ENCODE measurements at regions not wholly inside any gene's neighbourhood (a gene's known extent, or its start where the extent isn't known, plus 50 kb on each side); places are given as distances from the start of the nearest gene placed in this dataset.

DNA sequence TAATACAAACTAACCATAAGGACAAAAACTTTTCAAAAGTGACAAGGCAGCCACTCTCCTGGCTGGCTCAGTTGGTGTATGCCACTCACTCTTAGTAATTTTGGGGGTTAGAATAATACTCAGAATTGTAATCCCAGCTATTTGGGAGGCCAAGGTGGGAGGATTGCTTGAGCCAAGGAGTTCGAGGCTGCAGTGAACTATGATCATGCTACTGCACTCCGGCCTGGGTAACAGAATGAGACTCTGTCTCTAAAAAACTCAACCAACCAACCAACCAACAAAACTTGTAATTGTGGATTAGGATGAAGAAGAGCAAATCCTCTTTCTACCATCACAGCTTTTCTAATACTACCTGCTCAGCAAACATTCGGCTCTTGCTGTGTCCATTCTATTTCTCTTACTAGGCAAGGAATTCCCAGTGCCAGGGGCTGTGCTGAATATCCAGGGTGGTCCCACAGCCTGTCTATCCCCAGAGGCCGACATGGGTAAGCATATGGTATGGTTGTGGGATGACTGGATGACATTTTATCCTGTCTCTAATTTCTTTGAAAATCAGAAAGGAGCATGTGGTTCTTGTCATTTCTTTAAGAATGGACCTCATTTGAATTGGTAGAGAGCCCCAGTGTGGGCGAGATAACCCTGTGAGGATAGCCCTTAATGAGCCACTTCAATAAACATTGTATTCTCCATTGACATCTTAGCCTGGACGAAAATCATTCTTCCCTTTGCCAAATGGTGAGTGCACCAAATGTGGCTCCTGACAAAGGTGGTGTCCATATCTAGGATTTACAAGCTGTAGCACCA, 220.1 kb downstream of the MYCN start:
- H3K4me3 ChIP-seq (ENCODE audit: low read depth, low read length) = no peak overlapping the region
- TF ChIP-seq, protein P1, sequence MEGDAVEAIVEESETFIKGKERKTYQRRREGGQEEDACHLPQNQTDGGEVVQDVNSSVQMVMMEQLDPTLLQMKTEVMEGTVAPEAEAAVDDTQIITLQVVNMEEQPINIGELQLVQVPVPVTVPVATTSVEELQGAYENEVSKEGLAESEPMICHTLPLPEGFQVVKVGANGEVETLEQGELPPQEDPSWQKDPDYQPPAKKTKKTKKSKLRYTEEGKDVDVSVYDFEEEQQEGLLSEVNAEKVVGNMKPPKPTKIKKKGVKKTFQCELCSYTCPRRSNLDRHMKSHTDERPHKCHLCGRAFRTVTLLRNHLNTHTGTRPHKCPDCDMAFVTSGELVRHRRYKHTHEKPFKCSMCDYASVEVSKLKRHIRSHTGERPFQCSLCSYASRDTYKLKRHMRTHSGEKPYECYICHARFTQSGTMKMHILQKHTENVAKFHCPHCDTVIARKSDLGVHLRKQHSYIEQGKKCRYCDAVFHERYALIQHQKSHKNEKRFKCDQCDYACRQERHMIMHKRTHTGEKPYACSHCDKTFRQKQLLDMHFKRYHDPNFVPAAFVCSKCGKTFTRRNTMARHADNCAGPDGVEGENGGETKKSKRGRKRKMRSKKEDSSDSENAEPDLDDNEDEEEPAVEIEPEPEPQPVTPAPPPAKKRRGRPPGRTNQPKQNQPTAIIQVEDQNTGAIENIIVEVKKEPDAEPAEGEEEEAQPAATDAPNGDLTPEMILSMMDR (IDR thresholded peaks at IDR 0.05; ENCODE audit: low read depth, low read length) = no peak

DNA sequence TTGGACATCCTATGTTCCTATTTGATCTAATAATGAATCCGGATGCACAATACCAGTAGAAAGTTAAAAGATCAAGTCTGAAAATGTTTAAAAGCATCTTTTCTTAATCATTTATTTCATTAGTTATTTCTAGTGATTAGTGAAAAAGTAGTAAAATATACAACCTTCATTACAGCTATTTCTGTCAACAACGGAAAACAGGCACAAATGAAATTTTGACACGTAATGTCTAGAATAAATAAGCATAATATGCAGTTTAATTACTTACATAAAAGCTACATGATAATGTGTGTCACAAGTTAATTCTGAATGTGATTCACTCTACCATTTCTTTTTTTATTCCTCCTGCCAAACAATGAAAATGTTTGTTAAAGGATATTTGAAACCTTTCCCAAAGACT, 216.1 kb downstream of the MYCN start:
- TF ChIP-seq, protein P1 (IDR thresholded peaks at IDR 0.05; ENCODE audit: low read depth, low read length) = no peak
- H3K4me3 ChIP-seq (ENCODE audit: low read depth, low read length) = no peak overlapping the region

DNA sequence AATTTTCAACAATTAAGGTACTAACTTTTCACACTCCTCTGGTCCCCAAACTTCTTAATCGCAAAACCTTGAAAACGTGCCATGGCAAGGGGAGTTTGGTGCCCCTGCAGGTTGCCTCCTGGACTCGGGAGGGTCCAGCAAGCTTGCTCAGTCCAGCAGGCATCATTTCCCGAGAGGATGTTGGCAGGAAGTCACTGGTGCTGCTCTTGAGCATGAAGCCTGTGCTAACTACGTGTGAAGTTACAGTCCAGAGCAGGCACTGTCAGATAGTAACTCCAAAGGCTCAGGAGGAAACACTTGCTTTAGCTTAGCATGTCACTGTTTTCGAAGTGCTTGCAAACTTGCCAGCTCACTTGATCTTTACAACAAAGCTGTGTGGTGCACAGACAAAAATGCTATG, 215.4 kb downstream of the MYCN start:
- H3K4me3 ChIP-seq (ENCODE audit: low read depth, low read length) = no peak overlapping the region
- TF ChIP-seq, protein P1 (IDR thresholded peaks at IDR 0.05; ENCODE audit: low read depth, low read length) = no peak

DNA sequence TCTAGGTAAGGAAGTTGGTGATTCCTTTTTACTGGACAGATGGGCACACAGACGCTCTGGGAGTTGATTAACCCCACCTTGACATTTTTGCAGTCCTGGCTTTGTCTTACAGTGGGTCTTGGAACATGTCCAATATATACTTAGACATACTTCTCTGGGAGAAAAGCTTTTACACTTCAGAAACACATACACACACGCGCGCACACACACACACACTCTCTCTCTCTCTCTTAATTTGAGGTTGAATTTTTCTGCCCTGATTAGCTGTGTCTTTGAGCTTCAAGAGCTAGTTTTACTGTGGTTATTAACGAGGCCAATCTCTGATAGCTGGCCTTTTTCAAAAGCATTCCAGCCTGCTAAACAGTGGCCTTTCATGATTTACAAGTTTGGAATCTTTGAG, 215.0 kb downstream of the MYCN start:
- H3K4me3 ChIP-seq (ENCODE audit: low read depth, low read length) = no peak overlapping the region
- TF ChIP-seq, protein P1 (IDR thresholded peaks at IDR 0.05; ENCODE audit: low read depth, low read length) = no peak

DNA sequence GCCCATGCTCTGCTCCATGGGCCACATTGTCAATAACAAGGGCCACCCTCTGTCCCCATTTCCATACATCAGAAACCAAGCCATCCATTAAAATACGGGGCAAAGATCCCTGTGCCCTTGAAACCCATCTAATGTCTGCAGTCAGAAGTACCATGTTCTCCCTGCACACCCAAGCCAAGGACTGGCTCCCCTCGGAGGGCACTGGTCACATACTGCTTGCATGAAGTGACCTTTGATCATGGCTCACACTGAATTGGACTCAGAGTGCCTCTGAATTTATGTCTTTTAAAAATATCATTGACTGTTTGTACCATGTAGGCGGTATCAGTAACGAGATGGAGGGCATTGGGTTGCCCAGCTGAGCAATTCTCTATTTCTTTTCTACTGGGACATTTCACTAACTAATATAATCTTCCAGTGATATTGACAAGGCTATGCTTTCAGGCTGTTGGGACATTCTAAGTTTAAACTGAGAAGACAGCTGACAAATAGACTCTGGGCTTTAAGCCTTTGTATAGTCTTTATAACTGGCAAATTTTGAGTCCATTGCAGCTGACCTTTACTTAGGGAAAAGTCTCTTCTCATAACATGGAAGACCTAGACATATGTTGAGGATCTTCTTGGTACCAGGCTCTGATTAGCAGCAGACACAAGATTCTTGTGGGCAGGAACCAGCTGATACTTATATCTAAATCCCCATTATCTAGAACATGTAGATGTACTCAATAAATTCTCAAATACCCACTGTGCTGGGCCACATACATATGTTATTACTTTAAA, 214.3 kb downstream of the MYCN start:
- no peak overlapping the region for H3K4me3 ChIP-seq (ENCODE audit: low read depth, low read length)
- TF ChIP-seq, protein P1 (IDR thresholded peaks at IDR 0.05; ENCODE audit: low read depth, low read length) = no peak

DNA sequence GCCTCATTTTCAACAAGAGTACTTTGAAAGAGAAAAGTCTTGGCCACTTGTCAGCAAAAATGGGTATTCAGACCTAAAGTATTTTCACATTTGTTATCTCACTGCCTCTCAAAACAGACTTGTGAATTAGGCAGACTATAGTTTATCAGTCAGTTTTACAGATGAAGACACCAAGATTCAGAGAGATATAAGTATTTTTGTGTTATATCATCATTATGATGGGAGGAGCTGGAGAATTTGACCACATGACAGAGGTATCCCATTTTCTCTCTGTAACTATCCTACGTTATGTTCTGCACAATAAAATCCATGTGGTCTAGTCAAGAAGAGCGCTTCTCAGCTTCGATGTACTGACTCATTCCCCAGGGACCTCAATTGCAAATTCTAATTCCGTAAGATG, 213.7 kb downstream of the MYCN start:
- no peak overlapping the region for H3K4me3 ChIP-seq (ENCODE audit: low read depth, low read length)
- TF ChIP-seq, protein P1 (IDR thresholded peaks at IDR 0.05; ENCODE audit: low read depth, low read length) = no peak

DNA sequence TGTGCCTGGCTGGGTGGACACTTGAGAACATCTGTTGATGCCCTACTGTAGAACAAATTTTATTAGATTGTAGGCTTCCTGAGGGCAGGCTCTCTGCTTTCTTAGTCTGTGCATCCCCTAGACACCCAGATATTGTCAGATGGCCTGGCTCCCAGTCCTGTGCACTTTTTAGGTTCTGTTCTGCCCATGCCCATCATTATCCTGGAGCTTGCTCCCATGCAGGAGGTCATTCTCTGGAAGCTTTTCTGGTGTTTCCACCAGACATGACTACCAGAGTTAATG, 213.3 kb downstream of the MYCN start:
- TF ChIP-seq, protein P1 (IDR thresholded peaks at IDR 0.05; ENCODE audit: low read depth, low read length) = no peak
- H3K4me3 ChIP-seq (ENCODE audit: low read depth, low read length) = no peak overlapping the region
